Fibroblast of peridontal ligament (primary cell): ENCODE measurements at regions not wholly inside any gene's neighbourhood (a gene's known extent, or its start where the extent isn't known, plus 50 kb on each side); places are given as distances from the start of the nearest gene placed in this dataset.

ENCODE experiments used
- DNase-seq: peaks from one replicate; pipeline ENCODE4 v3.0.0-alpha.2; 2010; ENCODE audit errors: extremely low read depth

DNA sequence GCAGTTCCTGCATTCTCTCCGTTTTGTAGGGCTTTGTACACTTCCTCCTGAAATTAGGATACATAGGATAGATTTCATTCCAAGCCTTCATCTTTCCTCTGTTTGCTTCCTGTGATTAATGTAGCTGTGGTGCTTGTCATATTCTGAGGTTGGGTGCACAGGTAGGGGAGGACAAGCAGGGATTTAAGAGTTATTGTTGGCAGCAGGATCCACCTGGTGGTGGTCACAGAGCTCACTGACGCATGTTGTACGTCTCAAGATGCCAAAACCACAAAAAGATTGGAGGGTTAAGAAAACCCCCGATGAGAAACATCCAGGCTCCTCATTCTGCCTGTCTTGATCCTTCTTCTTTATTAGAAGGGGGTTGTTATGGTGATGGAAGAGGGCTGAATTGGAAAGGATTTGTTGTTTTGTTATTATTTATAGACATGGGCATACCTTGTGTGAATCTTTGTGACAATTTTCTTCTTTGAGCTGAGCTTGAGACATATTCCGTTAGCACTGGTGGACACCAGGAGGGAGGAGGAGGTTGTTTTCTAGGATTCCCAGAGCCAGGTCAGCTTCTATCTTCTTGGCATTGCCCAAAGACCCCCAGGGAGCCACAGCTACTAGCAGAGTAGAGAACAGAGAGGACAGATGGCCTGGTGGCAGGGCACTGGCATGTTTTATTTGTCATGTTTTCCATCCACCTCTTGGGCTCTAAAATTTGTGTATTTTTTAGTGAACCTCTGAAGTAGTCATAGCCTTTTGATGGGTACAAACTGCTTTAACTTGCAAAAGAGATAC, 57.7 kb upstream of the LARS2 start:
- DNase-seq, result no peak

GRCh38 chr3:45332493-45332892, 55.9 kb upstream of the LARS2 start:
- DNase-seq, result no peak

DNA sequence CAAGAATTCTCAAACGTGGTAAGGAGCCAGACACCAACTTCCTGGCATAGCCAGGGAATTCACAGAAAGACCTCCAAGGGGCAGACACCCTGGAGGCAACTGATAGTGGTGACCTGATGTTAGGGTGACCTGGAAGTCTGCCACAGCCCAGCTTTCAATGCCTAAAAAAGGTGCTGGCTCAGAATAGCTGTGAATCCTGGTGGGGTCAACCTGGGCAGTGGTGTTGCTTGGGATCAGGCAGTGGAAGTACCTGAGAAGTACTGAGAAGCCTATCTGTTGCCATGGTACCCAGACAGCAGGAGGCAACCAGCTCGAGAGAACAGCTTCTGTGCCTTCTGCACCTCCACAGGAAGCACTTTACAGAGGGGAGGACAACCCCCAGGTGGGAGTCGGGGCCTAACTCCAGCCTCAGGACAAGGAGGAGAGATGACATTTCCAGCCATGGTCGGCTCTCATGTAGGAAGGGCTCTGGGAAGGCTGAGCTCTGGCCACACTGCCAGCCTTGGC, 55.4 kb upstream of the LARS2 start:
- no peak for DNase-seq

DNA sequence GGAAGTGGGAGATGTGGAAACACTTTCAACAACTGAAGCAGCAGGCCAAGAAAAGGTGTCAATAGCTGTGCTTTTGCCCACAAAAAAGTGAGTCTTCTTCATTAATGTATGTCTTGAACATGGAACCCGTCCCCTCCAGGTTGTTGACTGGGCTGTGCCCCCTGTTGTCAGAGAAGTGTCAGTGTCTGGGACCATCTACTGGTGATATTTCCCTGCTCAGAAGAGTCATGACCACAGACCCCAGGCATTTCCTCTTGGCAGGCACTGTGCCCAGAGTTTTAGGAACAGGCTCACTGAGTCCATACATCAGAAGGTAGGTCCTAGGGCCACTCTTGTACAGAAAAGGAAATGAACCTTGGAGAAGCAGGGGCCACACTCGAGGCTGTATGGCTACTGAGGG, 54.8 kb upstream of the LARS2 start:
- DNase-seq, result no peak

DNA sequence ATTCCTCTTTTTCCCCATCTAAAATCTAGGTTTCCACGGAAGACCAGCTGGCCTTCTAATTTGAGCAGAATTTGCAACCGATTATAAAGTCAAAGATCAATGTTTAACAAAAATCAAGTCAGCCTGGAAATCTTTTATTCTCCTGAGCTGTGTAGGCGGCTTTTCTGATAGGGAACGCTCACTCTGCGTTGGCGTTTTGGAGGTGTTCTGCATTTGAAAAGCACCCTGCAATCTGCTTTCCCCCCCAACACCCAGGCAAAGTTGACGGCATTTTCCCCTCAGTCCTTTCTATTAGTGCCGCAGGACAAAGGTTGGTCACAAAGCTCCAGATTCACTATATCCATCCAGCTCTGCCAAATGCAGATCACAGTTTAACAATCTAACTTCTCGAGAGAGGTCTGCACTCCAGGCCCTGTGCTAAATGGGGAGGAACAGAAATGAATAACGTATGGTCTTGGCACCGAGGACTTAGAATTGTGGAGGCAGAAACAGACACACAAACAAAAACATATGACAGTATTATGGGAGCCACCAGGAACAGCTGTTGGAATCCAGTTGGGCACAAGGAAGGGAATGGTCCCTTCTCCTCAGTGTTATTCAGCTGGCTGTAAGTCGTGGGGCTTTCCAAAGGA, 50.4 kb upstream of the LARS2 start:
- DNase-seq, result peak; percentile 34
